ENCODE measurements at regions not wholly inside any gene's neighbourhood (a gene's known extent, or its start where the extent isn't known, plus 50 kb on each side); places are given as distances from the start of the nearest gene placed in this dataset.
"Not testable (repeated sequence)": the region's sequence is repeated elsewhere in the genome, so short reads cannot be mapped to it uniquely, and the experiment has no call there.

- intact Hi-C loops (cut with DNase I): no loop called here
- DNase-seq: no peak
Measured at GRCh38 chr12:124709722-124710687, 142.6 kb upstream of the NCOR2 start.

GRCh38 chr12:124707316-124707715 is 139.9 kb upstream of the NCOR2 start:
- ATAC-seq (no peak), DNase-seq (no peak)
- intact Hi-C loops (cut with DNase I): no loop called here

More at GRCh38 chr12:124709722-124710687, 142.6 kb upstream of the NCOR2 start:
- ATAC-seq: no peak

GRCh38 chr12:124706363-124706762 is 139.0 kb upstream of the NCOR2 start:
- DNase-seq (no peak), ATAC-seq (no peak)
- intact Hi-C loops (cut with DNase I): no loop called here

GRCh38 chr12:124705545-124706138 is 138.2 kb upstream of the NCOR2 start:
- no peak for ATAC-seq

GRCh38 chr12:124704619-124705018 is 137.2 kb upstream of the NCOR2 start:
- intact Hi-C loops (cut with DNase I): no loop called here
- ATAC-seq (no peak), DNase-seq (peak; percentile 14)

More at GRCh38 chr12:124705545-124706138, 138.2 kb upstream of the NCOR2 start:
- no peak for DNase-seq
- intact Hi-C loops (cut with DNase I): no loop called here

- DNase-seq (peak; percentile 10), ATAC-seq (no peak)
- intact Hi-C loops (cut with DNase I): no loop called here
Measured at GRCh38 chr12:124703856-124704255, 136.4 kb upstream of the NCOR2 start.

GRCh38 chr12:124702736-124703135 is 135.3 kb upstream of the NCOR2 start:
- intact Hi-C loops (cut with DNase I): no loop called here
- ATAC-seq (no peak), DNase-seq (no peak)

- DNase-seq: peak; percentile 63
Measured at GRCh38 chr12:124700810-124701592, 133.6 kb upstream of the NCOR2 start.

GRCh38 chr12:124699909-124700308 is 132.5 kb upstream of the NCOR2 start:
- DNase-seq (no peak), ATAC-seq (no peak)
- intact Hi-C loops (cut with DNase I): no loop called here

More at GRCh38 chr12:124700810-124701592, 133.6 kb upstream of the NCOR2 start:
- ATAC-seq: peak; percentile 60 to 65
- intact Hi-C loops (cut with DNase I): no loop called here

GRCh38 chr12:124698998-124699305 is 131.5 kb upstream of the NCOR2 start:
- no peak for DNase-seq
- intact Hi-C loops (cut with DNase I): no loop called here
- ATAC-seq: no peak

GRCh38 chr12:124698211-124698997 is 131.0 kb upstream of the NCOR2 start:
- intact Hi-C loops (cut with DNase I): no loop called here
- ATAC-seq: peak; percentile 47 to 53

GRCh38 chr12:124697722-124698121 is 130.3 kb upstream of the NCOR2 start:
- ATAC-seq: peak in 1 of 2 donors; percentile 2
- peak; percentile 75 for DNase-seq
- intact Hi-C loops (cut with DNase I): not testable (repeated sequence)

More at GRCh38 chr12:124698211-124698997, 131.0 kb upstream of the NCOR2 start:
- DNase-seq: peak; percentile 52

GRCh38 chr12:124696693-124697476 is 129.5 kb upstream of the NCOR2 start:
- ATAC-seq (peak in 1 of 2 donors; percentile 30), DNase-seq (no peak)
- intact Hi-C loops (cut with DNase I): no loop called here

GRCh38 chr12:124695861-124696260 is 128.4 kb upstream of the NCOR2 start:
- peak in 1 of 2 donors; percentile 8 for ATAC-seq
- peak; percentile 59 for DNase-seq
- intact Hi-C loops (cut with DNase I): no loop called here

- intact Hi-C loops (cut with DNase I): no loop called here
- peak; percentile 54 to 65 for ATAC-seq
Measured at GRCh38 chr12:124694846-124695497, 127.6 kb upstream of the NCOR2 start.

GRCh38 chr12:124694250-124694649 is 126.8 kb upstream of the NCOR2 start:
- intact Hi-C loops (cut with DNase I): no loop called here
- peak; percentile 15 for DNase-seq
- ATAC-seq: no peak

More at GRCh38 chr12:124694846-124695497, 127.6 kb upstream of the NCOR2 start:
- peak; percentile 86 for DNase-seq

GRCh38 chr12:124693111-124693723 is 125.8 kb upstream of the NCOR2 start:
- DNase-seq (no peak), ATAC-seq (no peak)
- intact Hi-C loops (cut with DNase I): no loop called here

Measured in left cardiac atrium (tissue), 4 donors.